ENCODE measurements at regions not wholly inside any gene's neighbourhood (a gene's known extent, or its start where the extent isn't known, plus 50 kb on each side); places are given as distances from the start of the nearest gene placed in this dataset.

DNA sequence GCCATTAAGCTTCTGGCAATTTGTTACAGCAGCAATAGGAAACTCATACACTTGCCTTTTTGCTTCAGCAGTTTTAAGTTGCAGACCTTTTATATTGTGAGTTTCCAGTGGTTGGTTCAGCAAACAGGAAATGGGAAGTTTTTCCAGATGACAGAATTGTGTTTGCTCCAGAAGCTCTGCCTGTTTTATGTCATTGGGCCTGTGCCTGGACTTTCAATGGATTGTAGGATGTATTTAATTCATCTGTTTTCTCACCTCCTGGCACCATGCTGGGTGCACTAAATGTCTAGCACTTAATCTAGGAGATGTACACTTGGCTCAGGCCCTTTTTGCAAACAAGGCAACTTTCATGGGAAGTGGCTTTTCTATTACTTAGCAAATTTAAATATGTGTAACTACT is 100.4 kb upstream of the CLINT1 start:
- no peak for TF ChIP-seq POLR2A (IDR thresholded peaks at IDR 0.05)
- TF ChIP-seq, protein P1, sequence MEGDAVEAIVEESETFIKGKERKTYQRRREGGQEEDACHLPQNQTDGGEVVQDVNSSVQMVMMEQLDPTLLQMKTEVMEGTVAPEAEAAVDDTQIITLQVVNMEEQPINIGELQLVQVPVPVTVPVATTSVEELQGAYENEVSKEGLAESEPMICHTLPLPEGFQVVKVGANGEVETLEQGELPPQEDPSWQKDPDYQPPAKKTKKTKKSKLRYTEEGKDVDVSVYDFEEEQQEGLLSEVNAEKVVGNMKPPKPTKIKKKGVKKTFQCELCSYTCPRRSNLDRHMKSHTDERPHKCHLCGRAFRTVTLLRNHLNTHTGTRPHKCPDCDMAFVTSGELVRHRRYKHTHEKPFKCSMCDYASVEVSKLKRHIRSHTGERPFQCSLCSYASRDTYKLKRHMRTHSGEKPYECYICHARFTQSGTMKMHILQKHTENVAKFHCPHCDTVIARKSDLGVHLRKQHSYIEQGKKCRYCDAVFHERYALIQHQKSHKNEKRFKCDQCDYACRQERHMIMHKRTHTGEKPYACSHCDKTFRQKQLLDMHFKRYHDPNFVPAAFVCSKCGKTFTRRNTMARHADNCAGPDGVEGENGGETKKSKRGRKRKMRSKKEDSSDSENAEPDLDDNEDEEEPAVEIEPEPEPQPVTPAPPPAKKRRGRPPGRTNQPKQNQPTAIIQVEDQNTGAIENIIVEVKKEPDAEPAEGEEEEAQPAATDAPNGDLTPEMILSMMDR (IDR thresholded peaks at IDR 0.05), result no peak

Measured in lower leg skin (tissue), 3 donors.